HepG2 (cell line): ENCODE measurements at regions not wholly inside any gene's neighbourhood (a gene's known extent, or its start where the extent isn't known, plus 50 kb on each side); places are given as distances from the start of the nearest gene placed in this dataset.

Experiments
- ELF1 ChIP-seq: sonication (generic); formaldehyde crosslinking; IDR thresholded peaks from 2 replicates; pipeline ENCODE4 v1.4.0; 2020; ENCODE audit warnings: missing genetic modification reagents
- JUN ChIP-seq: sonication (generic); formaldehyde crosslinking; IDR thresholded peaks from 2 replicates; pipeline ENCODE4 v1.4.0; 2020; ENCODE audit warnings: mild to moderate bottlenecking, missing genetic modification reagents
- PCBP2 ChIP-seq: fragments of 200-400 bp; formaldehyde crosslinking; optimal IDR thresholded peaks from 2 replicates; pipeline ENCODE3; 2018; ENCODE audit warnings: low read length, low read depth; ENCODE audit not compliant: poor library complexity, severe bottlenecking
- ZBTB7A ChIP-seq: sonication (generic); formaldehyde crosslinking; IDR thresholded peaks from 2 replicates; pipeline ENCODE4 v1.8.0; 2022; ENCODE audit warnings: mild to moderate bottlenecking, missing genetic modification reagents
- ZC3H4 ChIP-seq: sonication (generic); formaldehyde crosslinking; IDR thresholded peaks from 2 replicates; pipeline ENCODE4 v1.4.0; 2020; ENCODE audit warnings: missing genetic modification reagents, borderline replicate concordance
- ZMYM2 ChIP-seq: sonication (generic); formaldehyde crosslinking; IDR thresholded peaks from 2 replicates; pipeline ENCODE4 v1.8.0; 2022; ENCODE audit warnings: mild to moderate bottlenecking, missing genetic modification reagents
- TF ChIP-seq, protein P1 (sequence below): sonication (generic); formaldehyde crosslinking; IDR thresholded peaks from 2 replicates; pipeline ENCODE4 v1.5.0; 2020; ENCODE audit warnings: mild to moderate bottlenecking, missing genetic modification reagents, moderate library complexity

- TF ChIP-seq PCBP2 = no peak
- TF ChIP-seq, protein P1, sequence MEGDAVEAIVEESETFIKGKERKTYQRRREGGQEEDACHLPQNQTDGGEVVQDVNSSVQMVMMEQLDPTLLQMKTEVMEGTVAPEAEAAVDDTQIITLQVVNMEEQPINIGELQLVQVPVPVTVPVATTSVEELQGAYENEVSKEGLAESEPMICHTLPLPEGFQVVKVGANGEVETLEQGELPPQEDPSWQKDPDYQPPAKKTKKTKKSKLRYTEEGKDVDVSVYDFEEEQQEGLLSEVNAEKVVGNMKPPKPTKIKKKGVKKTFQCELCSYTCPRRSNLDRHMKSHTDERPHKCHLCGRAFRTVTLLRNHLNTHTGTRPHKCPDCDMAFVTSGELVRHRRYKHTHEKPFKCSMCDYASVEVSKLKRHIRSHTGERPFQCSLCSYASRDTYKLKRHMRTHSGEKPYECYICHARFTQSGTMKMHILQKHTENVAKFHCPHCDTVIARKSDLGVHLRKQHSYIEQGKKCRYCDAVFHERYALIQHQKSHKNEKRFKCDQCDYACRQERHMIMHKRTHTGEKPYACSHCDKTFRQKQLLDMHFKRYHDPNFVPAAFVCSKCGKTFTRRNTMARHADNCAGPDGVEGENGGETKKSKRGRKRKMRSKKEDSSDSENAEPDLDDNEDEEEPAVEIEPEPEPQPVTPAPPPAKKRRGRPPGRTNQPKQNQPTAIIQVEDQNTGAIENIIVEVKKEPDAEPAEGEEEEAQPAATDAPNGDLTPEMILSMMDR (CRISPR knock-in tag) = no peak
- no peak for TF ChIP-seq JUN (CRISPR knock-in tag)
- no peak for TF ChIP-seq ELF1
- TF ChIP-seq ZBTB7A = no peak
- TF ChIP-seq ZMYM2 (CRISPR knock-in tag) = no peak
- TF ChIP-seq ZC3H4 (CRISPR knock-in tag) = no peak
Observed at GRCh38 chr6:169977434-169978265, 226.2 kb downstream of the ERMARD start.
